HEK293T (cell line): ENCODE measurements at regions not wholly inside any gene's neighbourhood (a gene's known extent, or its start where the extent isn't known, plus 50 kb on each side); places are given as distances from the start of the nearest gene placed in this dataset.

Source experiments
- BHLHE40 ChIP-seq: fragments of 450-650 bp; IDR thresholded peaks from 2 replicates; pipeline ENCODE4 v1.6.1; 2016; ENCODE audit warnings: mild to moderate bottlenecking, moderate library complexity, borderline replicate concordance
- ELF4 ChIP-seq: fragments of 450-650 bp; IDR thresholded peaks from 2 replicates; pipeline ENCODE4 v1.6.1; 2017; ENCODE audit warnings: antibody characterized with exemption
- FOXA1 ChIP-seq: fragments of 450-650 bp; IDR thresholded peaks from 2 replicates; pipeline ENCODE4 v1.6.1; 2016; ENCODE audit warnings: mild to moderate bottlenecking
- FOXK2 ChIP-seq: fragments of 450-650 bp; IDR thresholded peaks from 2 replicates; pipeline ENCODE4 v1.6.1; 2016; ENCODE audit warnings: mild to moderate bottlenecking
- FOXM1 ChIP-seq: fragments of 450-650 bp; IDR thresholded peaks from 2 replicates; pipeline ENCODE4 v1.6.1; 2017; ENCODE audit warnings: mild to moderate bottlenecking, borderline replicate concordance
- HDGF ChIP-seq: fragments of 450-650 bp; IDR thresholded peaks from 2 replicates; pipeline ENCODE4 v1.6.1; 2017; ENCODE audit warnings: antibody characterized with exemption, borderline replicate concordance
- L3MBTL2 ChIP-seq: fragments of 450-650 bp; conservative IDR thresholded peaks from 2 replicates; pipeline ENCODE4 v1.6.1; 2016; ENCODE audit warnings: mild to moderate bottlenecking
- LEF1 ChIP-seq: fragments of 450-650 bp; IDR thresholded peaks from 2 replicates; pipeline ENCODE4 v1.6.1; 2017; ENCODE audit warnings: mild to moderate bottlenecking, borderline replicate concordance
- SP1 ChIP-seq: fragments of 450-650 bp; IDR thresholded peaks from 2 replicates; pipeline ENCODE4 v1.6.1; 2017
- SUZ12 ChIP-seq: fragments of 450-650 bp; IDR thresholded peaks from 2 replicates; pipeline ENCODE4 v1.6.1; 2016; ENCODE audit warnings: mild to moderate bottlenecking
- TARDBP ChIP-seq: fragments of 450-650 bp; IDR thresholded peaks from 2 replicates; pipeline ENCODE4 v1.6.1; 2016
- ZNF384 ChIP-seq: fragments of 450-650 bp; IDR thresholded peaks from 2 replicates; pipeline ENCODE4 v1.6.1; 2016

DNA sequence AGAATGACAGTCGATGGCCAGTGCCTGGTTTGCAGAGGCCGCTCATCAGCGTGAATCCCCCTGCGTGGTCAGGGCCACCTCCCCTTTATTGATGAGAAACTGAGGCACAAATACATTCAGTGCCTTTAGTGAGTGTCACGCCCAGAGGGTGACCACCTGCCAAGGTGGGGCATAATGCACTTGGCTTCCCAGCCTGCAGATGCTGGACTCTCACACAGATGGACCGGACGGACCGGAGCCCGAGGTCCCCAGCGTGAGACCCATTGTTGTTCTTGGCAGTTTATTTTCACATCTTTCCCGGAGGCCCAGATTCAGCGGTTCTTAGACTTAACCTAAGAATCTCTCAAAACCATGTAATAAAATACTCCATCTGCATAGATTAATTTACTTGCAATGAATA is 74.4 kb downstream of the YTHDF1 start:
- TF ChIP-seq BHLHE40 (no peak), ZNF384 (no peak), SP1 (no peak), L3MBTL2 (no peak), FOXA1 (no peak), HDGF (no peak), FOXM1 (no peak), FOXK2 (no peak), LEF1 (no peak), ELF4 (no peak), TARDBP (no peak), SUZ12 (no peak)
